ENCODE measurements at regions not wholly inside any gene's neighbourhood (a gene's known extent, or its start where the extent isn't known, plus 50 kb on each side); places are given as distances from the start of the nearest gene placed in this dataset.

- TF ChIP-seq CTCF (IDR thresholded peaks at IDR 0.05) (no peak), POLR2A (IDR thresholded peaks at IDR 0.05) (no peak)
Measured at GRCh38 chr2:239543702-239544101, 142.9 kb upstream of the HDAC4 start.

All from testis (tissue), 2 donors.